ENCODE measurements at regions not wholly inside any gene's neighbourhood (a gene's known extent, or its start where the extent isn't known, plus 50 kb on each side); places are given as distances from the start of the nearest gene placed in this dataset.

DNA sequence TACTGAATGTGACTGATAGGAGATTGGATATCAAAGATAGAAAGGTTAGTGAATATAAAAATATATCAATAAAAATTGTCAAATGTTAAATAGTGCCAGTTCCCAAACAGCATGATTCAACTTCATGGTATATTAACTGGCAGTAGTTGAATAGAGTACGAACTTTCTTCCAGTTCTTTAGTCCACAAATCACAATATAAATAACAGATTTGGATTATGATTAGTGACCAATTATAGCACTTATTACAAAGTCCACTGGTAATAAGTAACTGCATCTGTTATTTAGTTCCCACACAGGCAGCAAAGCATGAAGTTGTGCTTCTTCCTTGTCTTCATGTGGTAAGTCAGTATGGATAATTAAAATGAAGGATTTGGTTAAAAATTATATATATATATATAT is 243.0 kb upstream of the VWC2 start:
- no CpG with 5 or more reads among the region's 1 CpG for WGBS, 2 donors (ENCODE audit: extremely low coverage in 2 of 2, insufficient read length in 2 of 2, insufficient replicate concordance in 1 of 2)
- DNase-seq (ENCODE audit: low spot score) = no peak

DNA sequence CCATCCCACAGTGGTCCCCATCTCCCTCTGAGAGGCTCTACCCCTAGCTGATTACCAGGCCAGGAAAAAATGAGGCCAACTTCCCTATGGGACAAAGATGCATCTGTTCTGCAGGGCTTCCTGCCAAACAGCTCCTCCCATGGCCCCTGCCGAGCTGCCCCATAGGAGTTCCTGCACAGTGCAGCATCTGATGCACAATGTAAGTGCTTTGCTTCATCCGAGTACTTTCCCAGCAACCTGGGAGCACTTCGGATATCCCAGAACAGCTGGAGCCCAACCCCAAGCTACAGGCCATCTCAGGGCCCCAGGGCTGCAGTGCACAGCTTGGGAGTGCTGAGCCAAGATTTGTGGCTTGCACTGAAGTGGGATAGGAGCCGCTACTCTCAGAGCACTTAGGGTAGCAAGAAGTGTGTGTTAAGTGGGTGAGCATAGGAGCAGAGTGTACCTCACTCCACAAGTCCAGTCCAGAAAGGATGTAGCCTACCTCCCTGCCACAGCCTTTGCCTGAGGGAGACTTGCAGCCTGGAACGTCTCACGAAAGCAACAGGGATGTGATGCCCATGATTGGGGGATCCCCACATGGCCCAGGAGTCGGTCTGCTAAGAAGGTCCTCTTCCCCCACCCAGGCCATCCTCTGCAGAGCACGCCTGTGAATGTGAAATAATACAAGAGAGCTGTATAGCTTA is 209.6 kb upstream of the VWC2 start:
- no peak overlapping the region for H2AFZ ChIP-seq (ENCODE audit: low read length)
- H3K4me3 ChIP-seq (ENCODE audit: low read length in 2 of 2) = no peak overlapping the region
- H2BK120ac ChIP-seq (ENCODE audit: low read depth, low read length) = no peak overlapping the region
- no CpG with 5 or more reads among the region's 8 CpGs for WGBS, 2 donors (ENCODE audit: extremely low coverage in 2 of 2, insufficient read length in 2 of 2, insufficient replicate concordance in 1 of 2)
- H3K18ac ChIP-seq (ENCODE audit: low read length) = no peak overlapping the region
- H2AK5ac ChIP-seq (ENCODE audit: low read depth, low read length) = no peak overlapping the region
- H2BK12ac ChIP-seq (ENCODE audit: low read length) = no peak overlapping the region
- no peak overlapping the region for H3K14ac ChIP-seq (ENCODE audit: low read length)
- no peak overlapping the region for H4K91ac ChIP-seq (ENCODE audit: low read depth, low read length, poor library complexity)
- H3K27me3 ChIP-seq (ENCODE audit: control insufficient read depth in 3 of 3, insufficient read depth in 3 of 3, low read depth in 1 of 3, low read length in 3 of 3) = peaks cover 0 to 2% (median 0%) of the 10 kb centered on the region in 3 experiments
- no peak for DNase-seq (ENCODE audit: low spot score)
- no peak overlapping the region for H2BK15ac ChIP-seq (ENCODE audit: low read length)
- no peak overlapping the region for H3K27ac ChIP-seq (replicated peaks; ENCODE audit: low read length)
- H3K36me3 ChIP-seq (replicated peaks in 1 of 2; ENCODE audit: control insufficient read depth in 2 of 2, insufficient read depth in 2 of 2, low read length in 2 of 2) = no peaks in the 10 kb centered on the region
- H3K9ac ChIP-seq (ENCODE audit: low read depth, low read length, poor library complexity) = no peak overlapping the region
- no peak overlapping the region for H2BK5ac ChIP-seq (ENCODE audit: low read length)
- H3K4me2 ChIP-seq (ENCODE audit: insufficient read depth, low read length, poor library complexity, severe bottlenecking) = no peak overlapping the region
- no peak overlapping the region for H3K23ac ChIP-seq (ENCODE audit: low read depth, low read length, poor library complexity)
- H4K8ac ChIP-seq (ENCODE audit: low read depth, low read length) = no peak overlapping the region
- H3K4me1 ChIP-seq (ENCODE audit: control insufficient read depth in 2 of 2, insufficient read depth in 1 of 2, low read depth in 1 of 2, low read length in 2 of 2) = peaks cover 0 to 1% of the 10 kb centered on the region in 2 donors
- peaks cover 3% of the 10 kb centered on the region for H3K79me1 ChIP-seq (ENCODE audit: low read depth, low read length)
- no peak overlapping the region for H3K4ac ChIP-seq (ENCODE audit: low read length)
- peaks cover 0 to 2% of the 10 kb centered on the region in 2 donors for H3K9me3 ChIP-seq (replicated peaks in 1 of 2; ENCODE audit: control insufficient read depth in 2 of 2, insufficient read depth in 1 of 2, low read depth in 1 of 2, low read length in 2 of 2)

More for the DNA sequence above, 243.0 kb upstream of the VWC2 start:
- H3K23ac ChIP-seq (ENCODE audit: low read depth, low read length, poor library complexity) = no peak overlapping the region
- H4K8ac ChIP-seq (ENCODE audit: low read depth, low read length) = no peak overlapping the region
- no peak overlapping the region for H2AK5ac ChIP-seq (ENCODE audit: low read depth, low read length)
- no peak overlapping the region for H3K4ac ChIP-seq (ENCODE audit: low read length)
- no peak overlapping the region for H2BK120ac ChIP-seq (ENCODE audit: low read depth, low read length)
- no peaks in the 10 kb centered on the region for H3K4me1 ChIP-seq (ENCODE audit: control insufficient read depth in 2 of 2, insufficient read depth in 1 of 2, low read depth in 1 of 2, low read length in 2 of 2)
- no peak overlapping the region for H3K27ac ChIP-seq (replicated peaks; ENCODE audit: low read length)
- H3K14ac ChIP-seq (ENCODE audit: low read length) = no peak overlapping the region
- H2BK5ac ChIP-seq (ENCODE audit: low read length) = no peak overlapping the region
- no peaks in the 10 kb centered on the region for H3K79me1 ChIP-seq (ENCODE audit: low read depth, low read length)
- no peak overlapping the region for H4K91ac ChIP-seq (ENCODE audit: low read depth, low read length, poor library complexity)
- H3K4me3 ChIP-seq (ENCODE audit: low read length in 2 of 2) = no peak overlapping the region
- H2BK15ac ChIP-seq (ENCODE audit: low read length) = no peak overlapping the region
- no peak overlapping the region for H3K9ac ChIP-seq (ENCODE audit: low read depth, low read length, poor library complexity)
- H2AFZ ChIP-seq (ENCODE audit: low read length) = no peak overlapping the region
- H3K27me3 ChIP-seq (ENCODE audit: control insufficient read depth in 3 of 3, insufficient read depth in 3 of 3, low read depth in 1 of 3, low read length in 3 of 3) = no peaks in the 10 kb centered on the region
- no peaks in the 10 kb centered on the region for H3K36me3 ChIP-seq (replicated peaks in 1 of 2; ENCODE audit: control insufficient read depth in 2 of 2, insufficient read depth in 2 of 2, low read length in 2 of 2)
- no peak overlapping the region for H2BK12ac ChIP-seq (ENCODE audit: low read length)
- H3K9me3 ChIP-seq (replicated peaks in 1 of 2; ENCODE audit: control insufficient read depth in 2 of 2, insufficient read depth in 1 of 2, low read depth in 1 of 2, low read length in 2 of 2) = no peaks in the 10 kb centered on the region
- no peak overlapping the region for H3K18ac ChIP-seq (ENCODE audit: low read length)
- H3K4me2 ChIP-seq (ENCODE audit: insufficient read depth, low read length, poor library complexity, severe bottlenecking) = no peak overlapping the region

DNA sequence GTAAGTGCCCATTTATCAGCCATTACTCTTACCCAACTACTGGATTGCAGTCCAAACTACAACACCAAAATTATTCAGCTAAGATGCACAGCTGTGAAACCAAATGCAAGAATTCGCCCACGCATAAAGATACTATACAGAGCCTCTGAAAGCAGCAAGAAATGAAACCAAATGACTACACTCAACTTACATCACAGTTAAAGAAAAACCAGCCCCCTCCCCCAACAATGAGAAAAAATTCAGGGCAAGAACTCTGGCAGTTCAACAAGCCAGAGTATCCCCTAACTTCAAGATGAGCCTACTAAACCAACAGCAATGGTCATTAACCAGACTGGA is 209.1 kb upstream of the VWC2 start:
- Histone ChIP-seq H3K9ac (ENCODE audit: low read depth, low read length, poor library complexity) (no peak overlapping the region), H2AFZ (ENCODE audit: low read length) (no peak overlapping the region), H3K27ac (replicated peaks; ENCODE audit: low read length) (no peak overlapping the region), H3K36me3 (replicated peaks in 1 of 2; ENCODE audit: control insufficient read depth in 2 of 2, insufficient read depth in 2 of 2, low read length in 2 of 2) (no peaks in the 10 kb centered on the region), H2BK5ac (ENCODE audit: low read length) (no peak overlapping the region), H3K79me1 (ENCODE audit: low read depth, low read length) (peaks cover 3% of the 10 kb centered on the region), H3K23ac (ENCODE audit: low read depth, low read length, poor library complexity) (no peak overlapping the region), H3K4me1 (ENCODE audit: control insufficient read depth in 2 of 2, insufficient read depth in 1 of 2, low read depth in 1 of 2, low read length in 2 of 2) (peaks cover 0 to 1% of the 10 kb centered on the region in 2 donors), H3K4me2 (ENCODE audit: insufficient read depth, low read length, poor library complexity, severe bottlenecking) (no peak overlapping the region), H3K4ac (ENCODE audit: low read length) (no peak overlapping the region), H3K9me3 (replicated peaks in 1 of 2; ENCODE audit: control insufficient read depth in 2 of 2, insufficient read depth in 1 of 2, low read depth in 1 of 2, low read length in 2 of 2) (peaks cover 0 to 2% of the 10 kb centered on the region in 2 donors), H3K27me3 (ENCODE audit: control insufficient read depth in 3 of 3, insufficient read depth in 3 of 3, low read depth in 1 of 3, low read length in 3 of 3) (peaks cover 0 to 2% (median 0%) of the 10 kb centered on the region in 3 experiments), H4K91ac (ENCODE audit: low read depth, low read length, poor library complexity) (no peak overlapping the region), H2BK120ac (ENCODE audit: low read depth, low read length) (no peak overlapping the region), H2BK15ac (ENCODE audit: low read length) (no peak overlapping the region), H2AK5ac (ENCODE audit: low read depth, low read length) (no peak overlapping the region), H2BK12ac (ENCODE audit: low read length) (no peak overlapping the region), H3K18ac (ENCODE audit: low read length) (no peak overlapping the region), H4K8ac (ENCODE audit: low read depth, low read length) (no peak overlapping the region), H3K4me3 (ENCODE audit: low read length in 2 of 2) (no peak overlapping the region), H3K14ac (ENCODE audit: low read length) (no peak overlapping the region)
- no CpG with 5 or more reads among the region's 2 CpGs for WGBS, 2 donors (ENCODE audit: extremely low coverage in 2 of 2, insufficient read length in 2 of 2, insufficient replicate concordance in 1 of 2)
- no peak for DNase-seq (ENCODE audit: low spot score)

DNA sequence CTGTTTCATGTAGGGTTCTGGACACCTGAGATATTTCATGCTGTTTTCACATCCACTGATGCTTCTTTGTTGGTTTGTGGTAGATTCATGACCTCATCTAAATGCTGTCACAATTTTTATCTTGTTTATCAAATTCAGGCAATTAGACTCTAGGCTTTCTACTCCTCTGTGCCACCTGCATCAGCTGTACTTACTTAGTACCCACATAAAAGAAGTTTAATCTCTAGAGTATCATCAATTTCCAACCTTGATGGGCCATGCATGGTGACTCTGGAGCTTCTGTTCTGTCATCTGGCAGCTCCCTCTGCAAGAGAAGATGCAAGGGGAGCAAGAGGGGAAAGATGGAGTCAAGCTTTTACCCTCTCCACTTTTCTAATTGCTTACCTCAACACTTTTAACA is 195.9 kb upstream of the VWC2 start:
- Histone ChIP-seq H3K9ac (ENCODE audit: low read depth, low read length, poor library complexity) (no peak overlapping the region), H2BK5ac (ENCODE audit: low read length) (no peak overlapping the region), H3K79me1 (ENCODE audit: low read depth, low read length) (no peaks in the 10 kb centered on the region), H4K91ac (ENCODE audit: low read depth, low read length, poor library complexity) (no peak overlapping the region), H2BK12ac (ENCODE audit: low read length) (no peak overlapping the region), H3K23ac (ENCODE audit: low read depth, low read length, poor library complexity) (no peak overlapping the region), H3K4me3 (ENCODE audit: low read length in 2 of 2) (no peak overlapping the region), H4K8ac (ENCODE audit: low read depth, low read length) (no peak overlapping the region), H3K27me3 (ENCODE audit: control insufficient read depth in 3 of 3, insufficient read depth in 3 of 3, low read depth in 1 of 3, low read length in 3 of 3) (peaks cover 0 to 3% (median 0%) of the 10 kb centered on the region in 3 experiments), H3K27ac (replicated peaks; ENCODE audit: low read length) (no peak overlapping the region), H3K36me3 (replicated peaks in 1 of 2; ENCODE audit: control insufficient read depth in 2 of 2, insufficient read depth in 2 of 2, low read length in 2 of 2) (no peaks in the 10 kb centered on the region), H3K14ac (ENCODE audit: low read length) (no peak overlapping the region), H3K9me3 (replicated peaks in 1 of 2; ENCODE audit: control insufficient read depth in 2 of 2, insufficient read depth in 1 of 2, low read depth in 1 of 2, low read length in 2 of 2) (no peaks in the 10 kb centered on the region), H3K4me1 (ENCODE audit: control insufficient read depth in 2 of 2, insufficient read depth in 1 of 2, low read depth in 1 of 2, low read length in 2 of 2) (no peaks in the 10 kb centered on the region), H2BK15ac (ENCODE audit: low read length) (no peak overlapping the region), H3K4me2 (ENCODE audit: insufficient read depth, low read length, poor library complexity, severe bottlenecking) (no peak overlapping the region), H2BK120ac (ENCODE audit: low read depth, low read length) (no peak overlapping the region), H3K4ac (ENCODE audit: low read length) (no peak overlapping the region), H2AK5ac (ENCODE audit: low read depth, low read length) (no peak overlapping the region), H2AFZ (ENCODE audit: low read length) (no peak overlapping the region), H3K18ac (ENCODE audit: low read length) (no peak overlapping the region)
- DNase-seq (ENCODE audit: low spot score) = no peak

Measured in neuronal stem cell (in vitro differentiated cells).